Medulla oblongata (tissue), 1 donor: ENCODE measurements at regions not wholly inside any gene's neighbourhood (a gene's known extent, or its start where the extent isn't known, plus 50 kb on each side); places are given as distances from the start of the nearest gene placed in this dataset.

Source experiments
- DNase-seq: peaks from one replicate; pipeline ENCODE4 v3.0.0-alpha.2; 2015; ENCODE audit errors: extremely low spot score

GRCh38 chr10:90321132-90321816 is 536.6 kb downstream of the HTR7 start:
- no peak for DNase-seq

GRCh38 chr10:90326498-90327267 is 531.2 kb downstream of the HTR7 start:
- DNase-seq = no peak

- no peak for DNase-seq
Observed at GRCh38 chr10:90327611-90328010, 530.2 kb downstream of the HTR7 start.

GRCh38 chr10:90328459-90328858 is 529.4 kb downstream of the HTR7 start:
- DNase-seq = no peak

GRCh38 chr10:90328896-90329295 is 528.9 kb downstream of the HTR7 start:
- DNase-seq = no peak

- no peak for DNase-seq
Observed at GRCh38 chr10:90337316-90337715, 520.5 kb downstream of the HTR7 start.

- DNase-seq = no peak
Observed at GRCh38 chr10:90342480-90342879, 515.4 kb downstream of the HTR7 start.

GRCh38 chr10:90344226-90344625 is 513.6 kb downstream of the HTR7 start:
- no peak for DNase-seq

- DNase-seq = no peak
Observed at GRCh38 chr10:90347239-90347638, 510.6 kb downstream of the HTR7 start.

GRCh38 chr10:90350122-90350521 is 507.7 kb downstream of the HTR7 start:
- no peak for DNase-seq

GRCh38 chr10:90352288-90352687 is 505.6 kb downstream of the HTR7 start:
- DNase-seq = no peak

GRCh38 chr10:90354914-90355313 is 502.9 kb downstream of the HTR7 start:
- DNase-seq = no peak

- no peak for DNase-seq
Observed at GRCh38 chr10:90363799-90364483, 493.9 kb downstream of the HTR7 start.

GRCh38 chr10:90372451-90372850 is 485.4 kb downstream of the HTR7 start:
- DNase-seq = no peak

GRCh38 chr10:90373911-90374310 is 483.9 kb downstream of the HTR7 start:
- no peak for DNase-seq

GRCh38 chr10:90378524-90379076 is 479.2 kb downstream of the HTR7 start:
- no peak for DNase-seq

- DNase-seq = no peak
Observed at GRCh38 chr10:90381468-90381867, 476.4 kb downstream of the HTR7 start.

GRCh38 chr10:90389876-90390275 is 468.0 kb downstream of the HTR7 start:
- no peak for DNase-seq

GRCh38 chr10:90394311-90394710 is 463.5 kb downstream of the HTR7 start:
- no peak for DNase-seq

GRCh38 chr10:90396721-90397120 is 461.1 kb downstream of the HTR7 start:
- no peak for DNase-seq

- DNase-seq = no peak
Observed at GRCh38 chr10:90398566-90398965, 459.3 kb downstream of the HTR7 start.

- no peak for DNase-seq
Observed at GRCh38 chr10:90399782-90400181, 458.1 kb downstream of the HTR7 start.
